Renal cortex interstitium (tissue), 11 donors: ENCODE measurements at regions not wholly inside any gene's neighbourhood (a gene's known extent, or its start where the extent isn't known, plus 50 kb on each side); places are given as distances from the start of the nearest gene placed in this dataset.

Experiments
- DNase-seq, 11 donors: peaks; one replicate each; pipeline ENCODE4 v3.0.0-alpha.2; 2013; ENCODE audit warnings: low read depth in 9 of 11, low spot score in 4 of 11; ENCODE audit errors: extremely low read depth in 1 of 11

DNA sequence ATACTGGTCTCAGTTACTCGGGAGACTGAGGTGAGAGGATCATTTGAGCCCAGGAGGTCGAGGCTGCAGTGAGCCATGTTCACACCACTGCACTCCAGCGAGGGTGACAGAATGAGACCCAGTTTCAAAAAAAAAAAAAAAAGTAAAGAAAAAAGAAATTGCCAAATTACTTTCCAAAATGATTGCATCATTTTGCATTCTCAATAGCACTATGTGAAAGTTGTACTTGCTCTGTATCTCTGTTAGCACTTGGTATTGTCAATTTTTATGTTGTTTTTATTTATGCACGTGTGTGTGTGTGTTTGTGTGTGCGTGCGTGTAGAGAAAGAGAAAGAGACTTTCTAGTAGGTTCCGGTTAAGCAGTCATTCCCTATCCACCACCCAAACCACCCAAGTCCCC, 328.4 kb downstream of the RAB3C start:
- no peak for DNase-seq

DNA sequence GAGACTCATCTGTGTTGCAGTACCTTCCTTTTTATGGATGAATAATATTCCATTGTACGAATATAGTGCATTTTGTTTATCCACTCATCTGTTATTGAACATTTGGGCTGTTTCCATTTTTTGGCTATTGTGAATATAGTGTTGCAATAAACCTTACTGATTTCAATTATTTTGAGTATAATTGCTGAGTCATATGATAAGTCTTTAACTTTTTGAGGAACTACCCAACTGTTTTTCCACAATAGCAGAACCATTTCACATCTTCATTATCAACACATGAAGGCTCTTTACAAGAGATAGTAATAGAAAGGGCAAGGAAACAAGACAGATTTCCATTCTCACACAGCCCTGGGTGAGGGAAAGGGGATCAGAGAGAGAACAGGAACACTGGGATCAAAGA, 329.2 kb downstream of the RAB3C start:
- DNase-seq: no peak

DNA sequence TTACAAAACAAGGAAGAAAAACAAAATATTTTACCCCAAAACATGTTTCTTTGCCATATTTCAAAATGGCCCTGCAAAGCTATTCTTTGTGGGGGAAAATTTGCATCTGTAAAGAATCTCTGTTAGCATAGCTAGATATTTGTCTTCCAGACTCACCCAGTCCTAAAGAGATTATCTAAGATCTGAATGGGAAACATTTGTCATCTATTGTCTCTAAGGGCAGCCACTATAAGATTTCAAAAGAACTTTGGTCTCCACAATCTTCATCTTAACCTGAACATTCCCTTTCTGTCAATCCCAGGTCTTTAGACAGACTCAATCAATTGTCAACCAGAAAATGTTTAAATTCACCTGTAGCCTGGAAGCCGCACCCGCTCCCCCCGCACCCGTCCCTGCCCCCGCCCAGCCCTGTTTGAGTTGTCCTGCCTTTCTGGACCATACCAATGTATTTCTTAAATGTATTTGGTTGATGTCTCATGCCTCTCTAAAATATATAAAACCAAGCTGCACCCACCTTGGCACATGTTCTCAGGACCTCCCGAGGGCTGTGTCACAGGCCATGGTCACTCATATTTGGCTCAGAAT, 330.6 kb downstream of the RAB3C start:
- no peak for DNase-seq

DNA sequence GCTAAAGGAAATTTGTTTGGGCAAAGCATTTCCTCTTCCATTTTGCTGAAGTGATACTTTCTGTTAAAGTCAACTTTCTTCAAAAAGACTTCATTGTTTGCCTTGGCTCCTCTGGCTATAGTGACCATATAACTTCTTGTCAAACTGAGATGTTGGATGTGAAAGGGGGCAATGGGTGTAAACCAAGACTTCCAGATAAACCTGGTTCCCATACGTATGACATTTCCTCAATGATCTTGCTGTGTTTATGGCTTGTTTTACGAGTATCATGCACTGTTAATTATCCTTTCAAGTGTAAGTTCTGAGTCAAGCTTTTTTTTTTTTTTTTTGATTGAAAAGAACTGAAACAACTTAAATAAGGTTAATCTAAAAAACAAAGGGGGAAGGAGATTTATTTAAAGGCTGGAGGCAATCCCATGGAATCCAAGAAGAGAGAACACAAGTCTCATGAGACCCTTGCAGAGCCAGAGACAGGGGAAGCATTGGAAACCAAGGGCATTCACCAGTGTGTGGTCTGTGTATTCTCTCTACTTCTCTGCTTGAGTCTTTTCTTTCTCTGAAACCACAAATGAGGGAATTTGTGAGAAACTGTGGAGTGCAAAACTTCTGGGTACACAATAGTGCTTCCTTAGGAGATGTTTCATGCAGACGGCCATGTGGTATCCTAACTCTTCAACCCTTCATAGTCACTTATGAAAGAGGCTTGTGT, 335.3 kb downstream of the RAB3C start:
- peak in 4 of 11 donors; percentile 21 to 46 (median 34) for DNase-seq
